ENCODE measurements at regions not wholly inside any gene's neighbourhood (a gene's known extent, or its start where the extent isn't known, plus 50 kb on each side); places are given as distances from the start of the nearest gene placed in this dataset.

DNA sequence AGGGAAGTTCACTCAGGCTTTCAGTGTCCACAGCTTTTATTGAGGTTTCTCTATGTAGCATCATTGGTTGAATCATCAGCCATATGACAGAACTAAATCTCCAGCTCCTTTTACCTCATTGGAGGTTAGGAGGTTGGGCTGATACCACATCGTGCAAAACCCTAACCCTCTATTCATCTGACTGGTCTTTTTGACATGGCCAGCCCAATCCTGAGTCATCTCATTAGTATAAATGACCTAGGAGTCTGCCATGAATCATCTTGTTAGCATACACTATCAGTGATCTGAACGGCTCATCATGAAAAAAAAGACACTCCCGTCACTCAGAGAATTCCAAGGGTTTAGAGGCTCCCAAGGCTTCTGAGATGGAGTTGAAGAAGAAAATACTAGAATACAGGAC is 669.8 kb upstream of the POT1 start (continued):
- TF ChIP-seq, protein P1, sequence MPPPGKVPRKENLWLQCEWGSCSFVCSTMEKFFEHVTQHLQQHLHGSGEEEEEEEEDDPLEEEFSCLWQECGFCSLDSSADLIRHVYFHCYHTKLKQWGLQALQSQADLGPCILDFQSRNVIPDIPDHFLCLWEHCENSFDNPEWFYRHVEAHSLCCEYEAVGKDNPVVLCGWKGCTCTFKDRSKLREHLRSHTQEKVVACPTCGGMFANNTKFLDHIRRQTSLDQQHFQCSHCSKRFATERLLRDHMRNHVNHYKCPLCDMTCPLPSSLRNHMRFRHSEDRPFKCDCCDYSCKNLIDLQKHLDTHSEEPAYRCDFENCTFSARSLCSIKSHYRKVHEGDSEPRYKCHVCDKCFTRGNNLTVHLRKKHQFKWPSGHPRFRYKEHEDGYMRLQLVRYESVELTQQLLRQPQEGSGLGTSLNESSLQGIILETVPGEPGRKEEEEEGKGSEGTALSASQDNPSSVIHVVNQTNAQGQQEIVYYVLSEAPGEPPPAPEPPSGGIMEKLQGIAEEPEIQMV (tag; conservative IDR thresholded peaks at IDR 0.05; ENCODE audit: low read depth), result no peak
- TF ChIP-seq, protein P2, sequence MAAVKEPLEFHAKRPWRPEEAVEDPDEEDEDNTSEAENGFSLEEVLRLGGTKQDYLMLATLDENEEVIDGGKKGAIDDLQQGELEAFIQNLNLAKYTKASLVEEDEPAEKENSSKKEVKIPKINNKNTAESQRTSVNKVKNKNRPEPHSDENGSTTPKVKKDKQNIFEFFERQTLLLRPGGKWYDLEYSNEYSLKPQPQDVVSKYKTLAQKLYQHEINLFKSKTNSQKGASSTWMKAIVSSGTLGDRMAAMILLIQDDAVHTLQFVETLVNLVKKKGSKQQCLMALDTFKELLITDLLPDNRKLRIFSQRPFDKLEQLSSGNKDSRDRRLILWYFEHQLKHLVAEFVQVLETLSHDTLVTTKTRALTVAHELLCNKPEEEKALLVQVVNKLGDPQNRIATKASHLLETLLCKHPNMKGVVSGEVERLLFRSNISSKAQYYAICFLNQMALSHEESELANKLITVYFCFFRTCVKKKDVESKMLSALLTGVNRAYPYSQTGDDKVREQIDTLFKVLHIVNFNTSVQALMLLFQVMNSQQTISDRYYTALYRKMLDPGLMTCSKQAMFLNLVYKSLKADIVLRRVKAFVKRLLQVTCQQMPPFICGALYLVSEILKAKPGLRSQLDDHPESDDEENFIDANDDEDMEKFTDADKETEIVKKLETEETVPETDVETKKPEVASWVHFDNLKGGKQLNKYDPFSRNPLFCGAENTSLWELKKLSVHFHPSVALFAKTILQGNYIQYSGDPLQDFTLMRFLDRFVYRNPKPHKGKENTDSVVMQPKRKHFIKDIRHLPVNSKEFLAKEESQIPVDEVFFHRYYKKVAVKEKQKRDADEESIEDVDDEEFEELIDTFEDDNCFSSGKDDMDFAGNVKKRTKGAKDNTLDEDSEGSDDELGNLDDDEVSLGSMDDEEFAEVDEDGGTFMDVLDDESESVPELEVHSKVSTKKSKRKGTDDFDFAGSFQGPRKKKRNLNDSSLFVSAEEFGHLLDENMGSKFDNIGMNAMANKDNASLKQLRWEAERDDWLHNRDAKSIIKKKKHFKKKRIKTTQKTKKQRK (IDR thresholded peaks at IDR 0.05; ENCODE audit: borderline replicate concordance, low read depth, low read length), result no peak
- TF ChIP-seq, protein P3, sequence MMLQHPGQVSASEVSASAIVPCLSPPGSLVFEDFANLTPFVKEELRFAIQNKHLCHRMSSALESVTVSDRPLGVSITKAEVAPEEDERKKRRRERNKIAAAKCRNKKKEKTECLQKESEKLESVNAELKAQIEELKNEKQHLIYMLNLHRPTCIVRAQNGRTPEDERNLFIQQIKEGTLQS (IDR thresholded peaks at IDR 0.05), result peak; percentile 60; the same call in 1 of the 2 replicates
- TF ChIP-seq, protein P3 (CRISPR knock-in tag; conservative IDR thresholded peaks at IDR 0.05), result no peak
- TF ChIP-seq SAP30 (IDR thresholded peaks at IDR 0.05; ENCODE audit: borderline replicate concordance, insufficient read depth, low read depth, low read length, poor library complexity, severe bottlenecking) (no peak), KDM4B (IDR thresholded peaks at IDR 0.05; ENCODE audit: borderline replicate concordance in 2 of 2, low read depth in 1 of 2) (no peak), MEIS2 (IDR thresholded peaks at IDR 0.05; ENCODE audit: partially characterized antibody) (peak; percentile 46), RBM17 (IDR thresholded peaks at IDR 0.05; ENCODE audit: borderline replicate concordance, low read depth, low read length) (no peak), HNRNPL (IDR thresholded peaks at IDR 0.05; ENCODE audit: low read depth, low read length) (no peak), ATF7 (IDR thresholded peaks at IDR 0.05) (no peak), ZNF717 (CRISPR knock-in tag; IDR thresholded peaks at IDR 0.05) (no peak), ZNF764 (CRISPR knock-in tag; IDR thresholded peaks at IDR 0.05; ENCODE audit: low read depth) (no peak), RFX1 (IDR thresholded peaks at IDR 0.05) (no peak), SP1 (CRISPR knock-in tag; IDR thresholded peaks at IDR 0.05) (no peak), ZNF695 (CRISPR knock-in tag; IDR thresholded peaks at IDR 0.05) (no peak), ZNF551 (CRISPR knock-in tag; IDR thresholded peaks at IDR 0.05) (no peak), NCOR1 (IDR thresholded peaks at IDR 0.05) (no peak)
- TF ChIP-seq, protein P4, sequence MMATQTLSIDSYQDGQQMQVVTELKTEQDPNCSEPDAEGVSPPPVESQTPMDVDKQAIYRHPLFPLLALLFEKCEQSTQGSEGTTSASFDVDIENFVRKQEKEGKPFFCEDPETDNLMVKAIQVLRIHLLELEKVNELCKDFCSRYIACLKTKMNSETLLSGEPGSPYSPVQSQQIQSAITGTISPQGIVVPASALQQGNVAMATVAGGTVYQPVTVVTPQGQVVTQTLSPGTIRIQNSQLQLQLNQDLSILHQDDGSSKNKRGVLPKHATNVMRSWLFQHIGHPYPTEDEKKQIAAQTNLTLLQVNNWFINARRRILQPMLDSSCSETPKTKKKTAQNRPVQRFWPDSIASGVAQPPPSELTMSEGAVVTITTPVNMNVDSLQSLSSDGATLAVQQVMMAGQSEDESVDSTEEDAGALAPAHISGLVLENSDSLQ (IDR thresholded peaks at IDR 0.05), result peak; percentile 73
- TF ChIP-seq, protein P5, sequence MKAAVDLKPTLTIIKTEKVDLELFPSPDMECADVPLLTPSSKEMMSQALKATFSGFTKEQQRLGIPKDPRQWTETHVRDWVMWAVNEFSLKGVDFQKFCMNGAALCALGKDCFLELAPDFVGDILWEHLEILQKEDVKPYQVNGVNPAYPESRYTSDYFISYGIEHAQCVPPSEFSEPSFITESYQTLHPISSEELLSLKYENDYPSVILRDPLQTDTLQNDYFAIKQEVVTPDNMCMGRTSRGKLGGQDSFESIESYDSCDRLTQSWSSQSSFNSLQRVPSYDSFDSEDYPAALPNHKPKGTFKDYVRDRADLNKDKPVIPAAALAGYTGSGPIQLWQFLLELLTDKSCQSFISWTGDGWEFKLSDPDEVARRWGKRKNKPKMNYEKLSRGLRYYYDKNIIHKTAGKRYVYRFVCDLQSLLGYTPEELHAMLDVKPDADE (conservative IDR thresholded peaks at IDR 0.05; ENCODE audit: control insufficient read depth, low read depth, low read length), result no peak
- TF ChIP-seq, protein P6, sequence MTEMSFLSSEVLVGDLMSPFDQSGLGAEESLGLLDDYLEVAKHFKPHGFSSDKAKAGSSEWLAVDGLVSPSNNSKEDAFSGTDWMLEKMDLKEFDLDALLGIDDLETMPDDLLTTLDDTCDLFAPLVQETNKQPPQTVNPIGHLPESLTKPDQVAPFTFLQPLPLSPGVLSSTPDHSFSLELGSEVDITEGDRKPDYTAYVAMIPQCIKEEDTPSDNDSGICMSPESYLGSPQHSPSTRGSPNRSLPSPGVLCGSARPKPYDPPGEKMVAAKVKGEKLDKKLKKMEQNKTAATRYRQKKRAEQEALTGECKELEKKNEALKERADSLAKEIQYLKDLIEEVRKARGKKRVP (CRISPR knock-in tag; IDR thresholded peaks at IDR 0.05), result no peak
